Fibroblast of villous mesenchyme (primary cell): ENCODE measurements at regions not wholly inside any gene's neighbourhood (a gene's known extent, or its start where the extent isn't known, plus 50 kb on each side); places are given as distances from the start of the nearest gene placed in this dataset.

Experiments
- DNase-seq: peaks from one replicate; pipeline ENCODE4 v3.0.0-alpha.2; 2010; ENCODE audit warnings: low read depth
- H3K4me3 ChIP-seq: 2 replicates; pipeline ENCODE4 v1.5.1; 2011; ENCODE audit warnings: low read depth, mild to moderate bottlenecking, low read length
- TF ChIP-seq, protein P1 (sequence below): IDR thresholded peaks from 2 replicates; pipeline ENCODE4 v1.5.1; 2012; ENCODE audit warnings: low read depth, mild to moderate bottlenecking, low read length; ENCODE audit not compliant: insufficient read depth

GRCh38 chr2:20539776-20540586 is 93.1 kb downstream of the RHOB start:
- H3K4me3 ChIP-seq, result no peak overlapping the region
- no peak for DNase-seq
- TF ChIP-seq, protein P1, sequence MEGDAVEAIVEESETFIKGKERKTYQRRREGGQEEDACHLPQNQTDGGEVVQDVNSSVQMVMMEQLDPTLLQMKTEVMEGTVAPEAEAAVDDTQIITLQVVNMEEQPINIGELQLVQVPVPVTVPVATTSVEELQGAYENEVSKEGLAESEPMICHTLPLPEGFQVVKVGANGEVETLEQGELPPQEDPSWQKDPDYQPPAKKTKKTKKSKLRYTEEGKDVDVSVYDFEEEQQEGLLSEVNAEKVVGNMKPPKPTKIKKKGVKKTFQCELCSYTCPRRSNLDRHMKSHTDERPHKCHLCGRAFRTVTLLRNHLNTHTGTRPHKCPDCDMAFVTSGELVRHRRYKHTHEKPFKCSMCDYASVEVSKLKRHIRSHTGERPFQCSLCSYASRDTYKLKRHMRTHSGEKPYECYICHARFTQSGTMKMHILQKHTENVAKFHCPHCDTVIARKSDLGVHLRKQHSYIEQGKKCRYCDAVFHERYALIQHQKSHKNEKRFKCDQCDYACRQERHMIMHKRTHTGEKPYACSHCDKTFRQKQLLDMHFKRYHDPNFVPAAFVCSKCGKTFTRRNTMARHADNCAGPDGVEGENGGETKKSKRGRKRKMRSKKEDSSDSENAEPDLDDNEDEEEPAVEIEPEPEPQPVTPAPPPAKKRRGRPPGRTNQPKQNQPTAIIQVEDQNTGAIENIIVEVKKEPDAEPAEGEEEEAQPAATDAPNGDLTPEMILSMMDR, result no peak

- H3K4me3 ChIP-seq, result no peak overlapping the region
- TF ChIP-seq, protein P1, result no peak
- no peak for DNase-seq
These were observed 93.9 kb downstream of the RHOB start for GRCh38 chr2:20540587-20541293.

GRCh38 chr2:20541294-20541640 is 94.4 kb downstream of the RHOB start:
- H3K4me3 ChIP-seq, result no peak overlapping the region
- TF ChIP-seq, protein P1, result no peak
- DNase-seq, result no peak

DNA sequence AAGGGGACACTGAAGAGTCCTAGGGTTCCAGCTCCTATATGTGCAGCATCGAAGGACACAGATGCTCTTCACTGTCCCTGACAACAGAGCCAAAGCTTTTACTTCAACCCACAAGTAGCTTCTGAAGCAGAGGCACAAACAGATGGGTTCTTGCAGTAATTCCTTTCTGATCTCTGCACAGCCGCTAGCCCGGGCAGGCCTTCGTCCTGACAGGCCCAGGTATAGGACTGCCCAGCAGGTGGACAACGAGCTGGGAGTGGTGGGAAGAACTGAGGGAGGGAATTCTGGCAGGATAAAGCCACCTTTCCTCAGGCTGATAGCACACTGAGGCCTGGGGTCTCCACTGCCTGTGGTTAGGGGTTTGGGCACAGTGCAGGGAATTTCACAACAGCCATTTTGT is 94.8 kb downstream of the RHOB start:
- H3K4me3 ChIP-seq, result no peak overlapping the region
- no peak for DNase-seq
- TF ChIP-seq, protein P1, result no peak

DNA sequence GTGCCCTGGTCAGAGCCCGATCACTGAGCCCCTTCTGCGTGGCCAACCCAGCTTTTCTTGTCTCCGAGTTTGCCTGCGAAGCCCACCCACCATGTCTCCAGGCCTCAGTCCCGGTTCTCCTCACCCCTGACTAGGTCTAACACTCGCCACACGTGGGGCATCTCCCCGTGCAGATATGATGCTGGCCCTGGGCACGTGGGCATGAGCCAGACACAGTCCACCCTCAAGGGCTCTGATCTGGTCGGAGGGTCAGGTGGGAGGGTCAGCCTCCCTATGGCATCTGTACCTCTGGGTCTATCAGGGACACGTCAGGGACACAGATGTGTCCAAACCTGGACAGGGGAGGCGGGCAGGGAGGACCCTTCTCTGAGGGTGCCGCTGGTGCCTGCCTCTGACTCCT is 95.4 kb downstream of the RHOB start:
- H3K4me3 ChIP-seq, result no peak overlapping the region
- TF ChIP-seq, protein P1, result no peak
- no peak for DNase-seq

GRCh38 chr2:20542746-20543468 is 96.0 kb downstream of the RHOB start:
- peak; percentile 32 for DNase-seq
- TF ChIP-seq, protein P1, result no peak
- H3K4me3 ChIP-seq, result no peak overlapping the region
